ENCODE measurements at regions not wholly inside any gene's neighbourhood (a gene's known extent, or its start where the extent isn't known, plus 50 kb on each side); places are given as distances from the start of the nearest gene placed in this dataset.

GRCh38 chr6:144796070-144796469, 510.9 kb downstream of the UTRN start:
- no peak for TF ChIP-seq CTCF (conservative IDR thresholded peaks at IDR 0.05; ENCODE audit: low read depth, low read length)
- no peak for TF ChIP-seq EZH2 (IDR thresholded peaks at IDR 0.05; ENCODE audit: borderline replicate concordance, low read depth, low read length, poor library complexity, severe bottlenecking)
